HL-60 (cell line): ENCODE measurements at regions not wholly inside any gene's neighbourhood (a gene's known extent, or its start where the extent isn't known, plus 50 kb on each side); places are given as distances from the start of the nearest gene placed in this dataset.

Experiments used
- DNase-seq, 2 experiments: peaks; one replicate each; pipeline ENCODE4 v3.0.0-alpha.2; 2010 to 2020; ENCODE audit warnings: low read depth in 1 of 2, low spot score in 1 of 2
- H3K27ac ChIP-seq: fragments of 250-450 bp; sonication (Bioruptor Pico); replicated peaks from 2 replicates; pipeline ENCODE4 v1.5.1; 2020; ENCODE audit warnings: mild to moderate bottlenecking, moderate library complexity
- H3K27me3 ChIP-seq: fragments of 250-450 bp; sonication (Bioruptor Pico); 2 replicates; pipeline ENCODE4 v1.5.1; 2021; ENCODE audit warnings: mild to moderate bottlenecking, moderate library complexity; ENCODE audit not compliant: insufficient read depth, poor library complexity, severe bottlenecking
- H3K4me3 ChIP-seq: replicated peaks from 2 replicates; pipeline ENCODE4 v1.5.1; 2011; ENCODE audit warnings: mild to moderate bottlenecking, control low read depth, low read length; ENCODE audit not compliant: insufficient read depth
- CTCF ChIP-seq: IDR thresholded peaks from one replicate; pipeline ENCODE4 v1.5.1; 2011; ENCODE audit warnings: low read length, control low read depth, inconsistent platforms; ENCODE audit not compliant: insufficient read depth
- GABPA ChIP-seq: IDR thresholded peaks from 2 replicates; pipeline ENCODE4 v1.6.1; 2012; ENCODE audit warnings: low read depth
- POLR2AphosphoS5 ChIP-seq: IDR thresholded peaks from 2 replicates; pipeline ENCODE4 v1.6.1; 2012; ENCODE audit warnings: low read depth
- REST ChIP-seq: IDR thresholded peaks from 2 replicates; pipeline ENCODE4 v1.6.1; 2012; ENCODE audit warnings: low read depth; ENCODE audit not compliant: insufficient replicate concordance
- SPI1 ChIP-seq: IDR thresholded peaks from 2 replicates; pipeline ENCODE4 v1.6.1; 2012; ENCODE audit warnings: low read depth, mild to moderate bottlenecking, borderline replicate concordance

- Histone ChIP-seq H3K27ac (no peak overlapping the region), H3K27me3 (peaks cover 35% of the 10 kb centered on the region), H3K4me3 (no peak overlapping the region)
- no peak for TF ChIP-seq CTCF
- no peak for TF ChIP-seq SPI1
- TF ChIP-seq GABPA: no peak
- no peak for TF ChIP-seq REST
- TF ChIP-seq POLR2AphosphoS5: no peak
- DNase-seq: no peak
Measured at GRCh38 chr4:82043081-82043808, 330.5 kb downstream of the HNRNPD start.

GRCh38 chr4:82042042-82042441 lies 331.7 kb downstream of the HNRNPD start:
- Histone ChIP-seq H3K27ac (no peak overlapping the region), H3K27me3 (peaks cover 35% of the 10 kb centered on the region), H3K4me3 (no peak overlapping the region)
- no peak for TF ChIP-seq SPI1
- no peak for TF ChIP-seq CTCF
- no peak for TF ChIP-seq GABPA
- TF ChIP-seq REST: no peak
- no peak for DNase-seq

- no peak for TF ChIP-seq SPI1
- TF ChIP-seq CTCF: no peak
- no peak for TF ChIP-seq GABPA
- TF ChIP-seq REST: no peak
- TF ChIP-seq POLR2AphosphoS5: no peak
- DNase-seq: no peak
Measured at GRCh38 chr4:82038936-82039335, 334.9 kb downstream of the HNRNPD start.

More at GRCh38 chr4:82038936-82039335, 334.9 kb downstream of the HNRNPD start:
- no peak overlapping the region for H3K27ac ChIP-seq
- H3K27me3 ChIP-seq: peaks cover 23% of the 10 kb centered on the region
- no peak overlapping the region for H3K4me3 ChIP-seq
